ENCODE measurements at regions not wholly inside any gene's neighbourhood (a gene's known extent, or its start where the extent isn't known, plus 50 kb on each side); places are given as distances from the start of the nearest gene placed in this dataset.

DNA sequence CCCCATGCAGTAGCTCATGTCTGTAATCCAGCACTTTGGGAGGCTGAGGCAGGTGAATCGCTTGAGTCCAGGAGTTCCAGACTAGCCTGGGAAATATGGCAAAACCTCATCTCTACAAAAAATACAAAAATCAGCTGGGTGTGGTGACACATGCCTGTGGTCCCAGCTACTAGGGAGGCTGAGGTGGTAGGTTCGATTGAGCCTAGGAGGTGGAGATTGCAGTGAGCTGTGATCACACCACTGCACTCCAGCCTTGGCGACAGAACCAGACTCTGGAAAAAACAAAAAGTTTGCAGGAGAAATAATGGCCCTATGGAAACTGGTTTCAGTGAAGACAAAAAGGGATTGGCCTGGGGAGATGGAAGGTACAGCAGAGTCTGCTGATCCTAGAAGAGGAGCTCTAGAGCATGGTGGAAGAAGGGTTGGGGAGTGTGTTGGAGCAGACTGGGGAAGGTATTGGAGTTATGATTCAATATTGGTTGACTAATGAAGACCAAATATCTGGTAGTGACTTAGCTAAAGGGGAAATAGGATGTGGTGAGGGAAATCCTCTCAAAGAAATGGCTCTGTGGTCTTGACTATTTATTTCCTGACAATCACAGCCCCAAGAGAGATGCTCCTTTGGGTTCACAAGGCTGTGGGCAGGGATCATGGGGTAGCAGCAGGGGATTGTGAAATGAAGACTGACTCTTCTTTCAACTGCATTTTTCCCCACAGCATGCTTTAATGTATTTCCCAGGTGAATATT is 281.9 kb downstream of the UTRN start:
- no peaks in the 10 kb centered on the region for H3K79me1 ChIP-seq (ENCODE audit: insufficient read depth, low read depth, low read length, poor library complexity, severe bottlenecking)
- TF ChIP-seq CTCF (conservative IDR thresholded peaks at IDR 0.05) = no peak
- no peak overlapping the region for H2AK5ac ChIP-seq (ENCODE audit: insufficient read length, low read length)
- no peak overlapping the region for H3K14ac ChIP-seq (ENCODE audit: insufficient read depth, low read length)
- H4K20me1 ChIP-seq (ENCODE audit: control insufficient read depth, insufficient read depth, insufficient read length) = no peaks in the 10 kb centered on the region
- no peaks in the 10 kb centered on the region for H3K9me3 Mint-ChIP-seq
- no peaks in the 10 kb centered on the region for H3K27me3 ChIP-seq (ENCODE audit: insufficient read depth, low read length)
- no peaks in the 10 kb centered on the region for H3K23me2 ChIP-seq (ENCODE audit: insufficient read length, low read depth, low read length, poor library complexity, severe bottlenecking)
- no peaks in the 10 kb centered on the region for H3K4me1 ChIP-seq (ENCODE audit: insufficient read depth, low read length)
- H2BK120ac ChIP-seq (ENCODE audit: low read depth, low read length, poor library complexity, severe bottlenecking) = no peak overlapping the region
- no peak overlapping the region for H3K27ac Mint-ChIP-seq
- H3T11ph ChIP-seq (ENCODE audit: low read length) = no peak overlapping the region
- no peak overlapping the region for H3K18ac ChIP-seq (ENCODE audit: insufficient read length, low read depth, low read length)
- H2BK5ac ChIP-seq (ENCODE audit: insufficient read length, low read length) = no peak overlapping the region
- no peak overlapping the region for H4K8ac ChIP-seq (replicated peaks; ENCODE audit: insufficient read length, low read depth, low read length)
- no peaks in the 10 kb centered on the region for H3K9me3 ChIP-seq (ENCODE audit: control insufficient read depth, low read depth, low read length)
- H3K4me3 Mint-ChIP-seq = no peak overlapping the region
- H2BK20ac ChIP-seq (ENCODE audit: low read depth, low read length, poor library complexity, severe bottlenecking) = no peak overlapping the region
- no peak overlapping the region for H4K5ac ChIP-seq (ENCODE audit: insufficient read length, low read depth, low read length)
- no peaks in the 10 kb centered on the region for H3K27me3 Mint-ChIP-seq (ENCODE audit: low read depth)
- H3K9ac ChIP-seq (ENCODE audit: extremely low read depth, insufficient read length, low read length) = no peak overlapping the region
- no peak overlapping the region for H2BK15ac ChIP-seq (ENCODE audit: low read depth, low read length)
- no CpG with 5 or more reads among the region's 3 CpGs for WGBS (ENCODE audit: extremely low coverage, insufficient read length, low lambda C conversion rate)
- H3K56ac ChIP-seq (ENCODE audit: insufficient read length, low read depth, low read length) = no peak overlapping the region
- H4K91ac ChIP-seq (ENCODE audit: insufficient read length, low read depth, low read length) = no peak overlapping the region
- H2BK12ac ChIP-seq (ENCODE audit: insufficient read length, low read depth, low read length) = no peak overlapping the region
- no peak for DNase-seq
- no peaks in the 10 kb centered on the region for H3K79me2 ChIP-seq (ENCODE audit: insufficient read depth, low read length)
- no peak overlapping the region for H3K4me2 ChIP-seq (ENCODE audit: insufficient read depth, insufficient read length, low read length)
- H3K27ac ChIP-seq (ENCODE audit: insufficient read length, low read depth, low read length) = no peak overlapping the region
- H3K4me1 Mint-ChIP-seq = peaks cover 0 to 3% of the 10 kb centered on the region in 2 experiments; a peak in 1 of 4 replicates
- H2AFZ ChIP-seq (ENCODE audit: low read length) = no peak overlapping the region
- peaks cover 0 to 4% (median 0%) of the 10 kb centered on the region in 3 experiments; a peak in 3 of 7 replicates for H3K36me3 Mint-ChIP-seq (ENCODE audit: insufficient read depth in 1 of 3, low read depth in 3 of 3)
- no peak overlapping the region for H3K4ac ChIP-seq (ENCODE audit: low read depth, low read length)
- no peak overlapping the region for H3K23ac ChIP-seq (ENCODE audit: insufficient read length, low read depth, low read length)

Data from H9 (cell line).